SK-N-MC (cell line): ENCODE measurements at regions not wholly inside any gene's neighbourhood (a gene's known extent, or its start where the extent isn't known, plus 50 kb on each side); places are given as distances from the start of the nearest gene placed in this dataset.

Source experiments
- EZH2 ChIP-seq: fragments of 200-600 bp; sonication (generic); IDR thresholded peaks from one replicate; pipeline ENCODE4 v1.6.1; 2017; ENCODE audit warnings: antibody characterized with exemption
- FOXP2 ChIP-seq: optimal IDR thresholded peaks from 2 replicates; pipeline ENCODE3; 2011; ENCODE audit warnings: mild to moderate bottlenecking, moderate library complexity; ENCODE audit not compliant: insufficient read depth; ENCODE audit errors: extremely low read length, control extremely low read depth
- POLR2AphosphoS5 ChIP-seq: IDR thresholded peaks from 2 replicates; pipeline ENCODE4 v1.6.1; 2012; ENCODE audit warnings: mild to moderate bottlenecking, low read depth, low read length, borderline replicate concordance

GRCh38 chr4:19167311-19167710 lies 1084.4 kb upstream of the SLIT2 start:
- TF ChIP-seq EZH2 (no peak), POLR2AphosphoS5 (no peak), FOXP2 (no peak)
